CD14-positive monocyte (primary cell): ENCODE measurements at regions not wholly inside any gene's neighbourhood (a gene's known extent, or its start where the extent isn't known, plus 50 kb on each side); places are given as distances from the start of the nearest gene placed in this dataset.

Source experiments
- DNase-seq, 3 donors: peaks; one replicate each; pipeline ENCODE4 v3.0.0-alpha.2; 2011 to 2022
- H2AFZ ChIP-seq: 2 replicates; pipeline ENCODE4 v1.6.0; 2012; ENCODE audit warnings: mild to moderate bottlenecking, low read depth, low read length, inconsistent platforms; ENCODE audit not compliant: insufficient read depth, poor library complexity, severe bottlenecking
- H3K27ac ChIP-seq, 2 donors: 1 replicate in 1 of 2; 2 replicates in 1 of 2; pipeline ENCODE4 v1.5.1; 2012 to 2013; ENCODE audit warnings: low read length in 2 of 2, control low read depth in 1 of 2, inconsistent platforms in 1 of 2, low read depth in 1 of 2, mild to moderate bottlenecking in 1 of 2
- H3K27me3 ChIP-seq, 2 donors: one replicate each; pipeline versions ENCODE4 v1.6.0 to v1.6.1; 2011 to 2013; ENCODE audit warnings: low read length in 2 of 2; ENCODE audit not compliant: control insufficient read depth in 2 of 2, insufficient read depth in 2 of 2
- H3K36me3 ChIP-seq, 2 donors: replicated peaks in 1 of 2; 1 replicate in 1 of 2; 2 replicates in 1 of 2; pipeline versions ENCODE4 v1.5.1 to v1.6.1; 2012 to 2013; ENCODE audit warnings: low read length in 2 of 2, control low read depth in 1 of 2, inconsistent platforms in 1 of 2, mild to moderate bottlenecking in 1 of 2; ENCODE audit not compliant: insufficient read depth in 2 of 2, control insufficient read depth in 1 of 2
- H3K4me1 ChIP-seq, 2 donors: 1 replicate in 1 of 2; 2 replicates in 1 of 2; pipeline versions ENCODE4 v1.5.1 to v1.6.1; 2012 to 2013; ENCODE audit warnings: low read length in 2 of 2, control low read depth in 1 of 2, inconsistent platforms in 1 of 2, mild to moderate bottlenecking in 1 of 2, moderate library complexity in 1 of 2; ENCODE audit not compliant: insufficient read depth in 2 of 2, control insufficient read depth in 1 of 2
- H3K4me2 ChIP-seq: replicated peaks from 2 replicates; pipeline ENCODE3; 2012; ENCODE audit warnings: low read length, moderate library complexity, mild to moderate bottlenecking; ENCODE audit not compliant: poor library complexity, severe bottlenecking; ENCODE audit errors: extremely low read depth
- H3K4me3 ChIP-seq, 3 experiments: fragments of 200-600 bp in 1 of 3; sonication (generic) in 1 of 3; replicated peaks in 1 of 3; 1 replicate in 2 of 3; 2 replicates in 1 of 3; pipeline ENCODE4 v1.5.1; 2011 to 2013; ENCODE audit warnings: low read length in 3 of 3, mild to moderate bottlenecking in 3 of 3, control low read depth in 2 of 3, low read depth in 2 of 3, inconsistent platforms in 1 of 3, moderate library complexity in 1 of 3
- H3K79me2 ChIP-seq: 2 replicates; pipeline ENCODE4 v1.6.0; 2012; ENCODE audit warnings: mild to moderate bottlenecking, control low read depth, inconsistent platforms, low read length, moderate library complexity; ENCODE audit not compliant: insufficient read depth
- H3K9ac ChIP-seq: 2 replicates; pipeline ENCODE4 v1.6.0; 2017; ENCODE audit warnings: low read length, mild to moderate bottlenecking; ENCODE audit not compliant: insufficient read depth, poor library complexity, severe bottlenecking
- H3K9me3 ChIP-seq, 2 donors: replicated peaks in 1 of 2; 1 replicate in 1 of 2; 2 replicates in 1 of 2; pipeline versions ENCODE4 v1.5.1 to v1.6.1; 2012 to 2013; ENCODE audit warnings: low read length in 2 of 2, control low read depth in 1 of 2; ENCODE audit not compliant: control insufficient read depth in 1 of 2, insufficient read depth in 1 of 2
- H4K20me1 ChIP-seq: 2 replicates; pipeline ENCODE4 v1.6.0; 2012; ENCODE audit warnings: mild to moderate bottlenecking, low read length, control low read depth, moderate library complexity; ENCODE audit not compliant: insufficient read depth
- H3K27ac Mint-ChIP-seq, 7 donors: one replicate each; pipeline ENCODE4 v1.8.0; 2020; ENCODE audit warnings: mild to moderate bottlenecking in 7 of 7, mixed read lengths in 7 of 7, moderate library complexity in 6 of 7, inconsistent platforms in 2 of 7
- H3K27me3 Mint-ChIP-seq, 3 donors: one replicate each; pipeline ENCODE4 v1.8.0; 2021 to 2022; ENCODE audit warnings: low read depth in 3 of 3, mild to moderate bottlenecking in 3 of 3, mixed read lengths in 3 of 3, moderate library complexity in 3 of 3, inconsistent platforms in 1 of 3
- H3K36me3 Mint-ChIP-seq, 2 donors: one replicate each; pipeline ENCODE4 v1.8.0; 2020; ENCODE audit warnings: mixed read lengths in 2 of 2, inconsistent platforms in 1 of 2, mild to moderate bottlenecking in 1 of 2
- H3K4me1 Mint-ChIP-seq: one replicate; pipeline ENCODE4 v1.8.0; 2020; ENCODE audit warnings: mild to moderate bottlenecking, mixed read lengths
- H3K4me3 Mint-ChIP-seq, 2 donors: one replicate each; pipeline ENCODE4 v1.8.0; 2020; ENCODE audit warnings: mild to moderate bottlenecking in 2 of 2, mixed read lengths in 2 of 2, moderate library complexity in 1 of 2
- H3K9me3 Mint-ChIP-seq, 7 donors: one replicate each; pipeline ENCODE4 v1.8.0; 2020 to 2022; ENCODE audit warnings: mixed read lengths in 7 of 7, mild to moderate bottlenecking in 6 of 7, moderate library complexity in 6 of 7, inconsistent platforms in 2 of 7
- WGBS: methylation state at CpG from one replicate; pipeline ENCODE4 v1.1.5; 2013; ENCODE audit warnings: missing lambda C conversion rate; ENCODE audit not compliant: insufficient coverage; 5-methylcytosine and 5-hydroxymethylcytosine counted together
- intact Hi-C, 2 donors: fragments of 100-400 bp; cut with micrococcal nuclease; formaldehyde crosslinking; loops; one replicate each; pipeline versions ENCODE4 v1.15.0 to v1.15.1; 2023
- TF ChIP-seq, protein P1 (sequence below): fragments of 200-600 bp; IDR thresholded peaks from one replicate; pipeline ENCODE4 v1.8.0; 2022; ENCODE audit warnings: antibody characterized with exemption, mild to moderate bottlenecking

DNA sequence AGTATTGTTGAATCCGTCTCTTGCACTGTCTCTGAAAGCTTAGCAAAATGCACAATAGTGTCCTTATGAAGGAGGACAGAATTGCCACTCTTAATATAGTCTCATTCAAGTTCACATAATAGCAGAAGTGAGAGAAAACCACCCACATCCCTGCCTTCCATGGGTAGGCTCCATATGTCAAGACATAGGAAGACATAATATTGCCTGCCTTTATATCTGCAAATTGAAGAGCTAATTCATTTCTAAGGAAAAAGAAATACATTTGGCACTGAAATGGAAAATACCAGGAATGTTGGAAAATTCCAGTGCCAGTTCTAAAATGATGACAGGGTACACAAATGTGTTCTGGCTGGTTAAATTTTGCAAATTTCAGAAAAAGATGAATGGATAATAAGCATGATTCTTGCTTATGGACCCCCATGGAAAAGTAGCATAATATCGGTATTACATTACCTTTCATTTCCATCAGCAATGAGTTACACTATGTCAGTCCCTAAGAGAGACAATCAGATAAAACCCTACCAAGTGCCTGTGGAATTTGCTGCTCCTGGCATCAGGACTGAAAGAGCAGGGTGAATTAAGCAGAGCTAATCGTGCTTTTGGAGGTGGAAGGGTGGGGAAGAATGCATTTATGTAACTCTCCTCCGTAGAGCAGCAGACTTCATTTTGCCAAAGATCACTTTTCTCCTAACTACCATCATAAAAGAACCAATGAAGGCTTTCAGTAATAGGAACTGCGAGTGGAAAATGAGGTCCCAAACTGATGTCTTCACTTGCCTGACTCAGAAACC lies 312.6 kb downstream of the FGFR2 start:
- Mint-ChIP-seq H3K36me3 (no peaks in the 10 kb centered on the region), H3K4me3 (no peak overlapping the region), H3K27me3 (peaks cover 0 to 4% (median 0%) of the 10 kb centered on the region in 3 donors), H3K4me1 (no peaks in the 10 kb centered on the region), H3K9me3 (peaks cover 0 to 4% (median 0%) of the 10 kb centered on the region in 7 donors), H3K27ac (no peak overlapping the region)
- no peaks in the 10 kb centered on the region for H3K4me1 ChIP-seq
- H3K79me2 ChIP-seq: no peaks in the 10 kb centered on the region
- no peaks in the 10 kb centered on the region for H4K20me1 ChIP-seq
- no peak overlapping the region for H2AFZ ChIP-seq
- no peaks in the 10 kb centered on the region for H3K36me3 ChIP-seq
- intact Hi-C loops: no loop called here
- TF ChIP-seq, protein P1, sequence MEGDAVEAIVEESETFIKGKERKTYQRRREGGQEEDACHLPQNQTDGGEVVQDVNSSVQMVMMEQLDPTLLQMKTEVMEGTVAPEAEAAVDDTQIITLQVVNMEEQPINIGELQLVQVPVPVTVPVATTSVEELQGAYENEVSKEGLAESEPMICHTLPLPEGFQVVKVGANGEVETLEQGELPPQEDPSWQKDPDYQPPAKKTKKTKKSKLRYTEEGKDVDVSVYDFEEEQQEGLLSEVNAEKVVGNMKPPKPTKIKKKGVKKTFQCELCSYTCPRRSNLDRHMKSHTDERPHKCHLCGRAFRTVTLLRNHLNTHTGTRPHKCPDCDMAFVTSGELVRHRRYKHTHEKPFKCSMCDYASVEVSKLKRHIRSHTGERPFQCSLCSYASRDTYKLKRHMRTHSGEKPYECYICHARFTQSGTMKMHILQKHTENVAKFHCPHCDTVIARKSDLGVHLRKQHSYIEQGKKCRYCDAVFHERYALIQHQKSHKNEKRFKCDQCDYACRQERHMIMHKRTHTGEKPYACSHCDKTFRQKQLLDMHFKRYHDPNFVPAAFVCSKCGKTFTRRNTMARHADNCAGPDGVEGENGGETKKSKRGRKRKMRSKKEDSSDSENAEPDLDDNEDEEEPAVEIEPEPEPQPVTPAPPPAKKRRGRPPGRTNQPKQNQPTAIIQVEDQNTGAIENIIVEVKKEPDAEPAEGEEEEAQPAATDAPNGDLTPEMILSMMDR: no peak
- H3K27ac ChIP-seq: no peak overlapping the region
- H3K4me3 ChIP-seq: no peak overlapping the region
- no peak for DNase-seq
- no peaks in the 10 kb centered on the region for H3K9me3 ChIP-seq
- no CpG with 5 or more reads among the region's 5 CpGs for WGBS
- no peak overlapping the region for H3K9ac ChIP-seq
- H3K27me3 ChIP-seq: no peaks in the 10 kb centered on the region
- H3K4me2 ChIP-seq: no peak overlapping the region

DNA sequence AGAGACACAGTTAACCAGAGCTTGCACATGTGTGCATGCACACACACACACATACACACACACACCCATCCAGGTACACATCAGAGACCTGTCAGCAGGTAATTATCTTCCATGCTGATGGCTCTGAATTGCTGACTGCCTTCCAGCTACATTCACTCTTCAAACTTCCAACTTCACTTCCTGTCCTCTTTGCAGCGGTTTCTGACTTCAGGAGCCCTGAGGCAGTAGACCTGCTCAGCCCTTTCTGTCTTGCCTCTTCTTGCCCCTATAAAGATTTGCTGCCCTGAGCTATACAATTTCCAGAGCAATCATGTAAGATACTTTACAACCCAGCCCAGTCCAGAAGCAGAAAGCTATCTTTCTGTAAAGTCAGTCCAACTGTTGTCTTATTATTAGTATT lies 310.2 kb downstream of the FGFR2 start:
- Histone ChIP-seq H3K36me3 (no peaks in the 10 kb centered on the region), H3K27me3 (no peaks in the 10 kb centered on the region), H3K9me3 (no peaks in the 10 kb centered on the region), H3K4me2 (no peak overlapping the region), H4K20me1 (no peaks in the 10 kb centered on the region), H3K79me2 (no peaks in the 10 kb centered on the region), H3K4me1 (no peaks in the 10 kb centered on the region), H3K4me3 (no peak overlapping the region), H3K9ac (no peak overlapping the region), H2AFZ (no peak overlapping the region), H3K27ac (no peak overlapping the region)
- Mint-ChIP-seq H3K27me3 (peaks cover 0 to 6% (median 4%) of the 10 kb centered on the region in 3 donors), H3K27ac (no peak overlapping the region), H3K4me1 (no peaks in the 10 kb centered on the region), H3K9me3 (peaks cover 0 to 4% (median 0%) of the 10 kb centered on the region in 7 donors), H3K36me3 (no peaks in the 10 kb centered on the region), H3K4me3 (no peak overlapping the region)
- intact Hi-C loops: no loop called here
- TF ChIP-seq, protein P1: no peak
- no CpG with 5 or more reads among the region's 1 CpG for WGBS
- no peak for DNase-seq
